NCI-H2081 (cell line): ENCODE measurements at regions not wholly inside any gene's neighbourhood (a gene's known extent, or its start where the extent isn't known, plus 50 kb on each side); places are given as distances from the start of the nearest gene placed in this dataset.
A peak's percentile ranks its signal among the peaks of the same experiment; 100 is the strongest.
"Not testable (repeated sequence)": the region's sequence is repeated elsewhere in the genome, so short reads cannot be mapped to it uniquely, and the experiment has no call there.

Experiments
- DNase-seq, 2 experiments: peaks; one replicate each; lab custom pipeline; 2025; lab: John Stamatoyannopoulos, UW

- DNase-seq: peak in 1 of 2 experiments; percentile 49
Observed at GRCh38 chr14:99995700-99996356, 69.4 kb upstream of the EVL start.

- no peak for DNase-seq
Observed at GRCh38 chr14:99996951-99997571, 68.2 kb upstream of the EVL start.

GRCh38 chr14:100000398-100000797 is 64.8 kb upstream of the EVL start:
- not testable (repeated sequence) for DNase-seq

- no peak for DNase-seq
Observed at GRCh38 chr14:100004392-100004791, 60.8 kb upstream of the EVL start.

GRCh38 chr14:100007254-100007653 is 58.0 kb upstream of the EVL start:
- no peak for DNase-seq

GRCh38 chr14:100009802-100010201 is 55.4 kb upstream of the EVL start:
- DNase-seq: not testable (repeated sequence)

- DNase-seq: no peak
Observed at GRCh38 chr14:100010679-100011078, 54.5 kb upstream of the EVL start.

- no peak for DNase-seq
Observed at GRCh38 chr14:100011628-100012325, 53.4 kb upstream of the EVL start.

GRCh38 chr14:100012478-100013327 is 52.5 kb upstream of the EVL start:
- no peak for DNase-seq

- no peak for DNase-seq
Observed at GRCh38 chr14:100015251-100015655, 50.0 kb upstream of the EVL start.
